ENCODE measurements at regions not wholly inside any gene's neighbourhood (a gene's known extent, or its start where the extent isn't known, plus 50 kb on each side); places are given as distances from the start of the nearest gene placed in this dataset.

GRCh38 chr5:50953290-50953689 is 286.9 kb downstream of the PARP8 start:
- DNase-seq (ENCODE audit: low read depth in 1 of 2, low spot score in 1 of 2) = no peak
- TF ChIP-seq SPI1 (IDR thresholded peaks at IDR 0.05; ENCODE audit: borderline replicate concordance, low read depth) (no peak), CTCF (IDR thresholded peaks at IDR 0.05; ENCODE audit: insufficient read depth, low read length) (no peak), GABPA (IDR thresholded peaks at IDR 0.05; ENCODE audit: low read depth) (no peak), POLR2AphosphoS5 (IDR thresholded peaks at IDR 0.05; ENCODE audit: low read depth) (no peak), REST (IDR thresholded peaks at IDR 0.05; ENCODE audit: insufficient replicate concordance, low read depth) (no peak)
- Histone ChIP-seq H3K27me3 (ENCODE audit: insufficient read depth, poor library complexity, severe bottlenecking) (peaks cover 3% of the 10 kb centered on the region), H3K4me3 (replicated peaks; ENCODE audit: insufficient read depth, low read length) (no peak overlapping the region), H3K27ac (replicated peaks) (no peak overlapping the region)

GRCh38 chr5:50958852-50959457 is 292.5 kb downstream of the PARP8 start:
- peaks cover 1% of the 10 kb centered on the region for H3K27me3 ChIP-seq (ENCODE audit: insufficient read depth, poor library complexity, severe bottlenecking)
- TF ChIP-seq REST (IDR thresholded peaks at IDR 0.05; ENCODE audit: insufficient replicate concordance, low read depth) (no peak), POLR2AphosphoS5 (IDR thresholded peaks at IDR 0.05; ENCODE audit: low read depth) (no peak), CTCF (IDR thresholded peaks at IDR 0.05; ENCODE audit: insufficient read depth, low read length) (peak; percentile 29), SPI1 (IDR thresholded peaks at IDR 0.05; ENCODE audit: borderline replicate concordance, low read depth) (no peak), GABPA (IDR thresholded peaks at IDR 0.05; ENCODE audit: low read depth) (no peak)
- no peak overlapping the region for H3K27ac ChIP-seq (replicated peaks)
- peak in 1 of 2 experiments; percentile 15 for DNase-seq (ENCODE audit: low read depth in 1 of 2, low spot score in 1 of 2)
- H3K4me3 ChIP-seq (replicated peaks; ENCODE audit: insufficient read depth, low read length) = no peak overlapping the region

GRCh38 chr5:50962934-50963872 is 296.8 kb downstream of the PARP8 start:
- Histone ChIP-seq H3K27me3 (ENCODE audit: insufficient read depth, poor library complexity, severe bottlenecking) (peaks cover 39% of the 10 kb centered on the region), H3K4me3 (replicated peaks; ENCODE audit: insufficient read depth, low read length) (peak overlapping the region; percentile 44), H3K27ac (replicated peaks) (no peak overlapping the region)
- TF ChIP-seq CTCF (IDR thresholded peaks at IDR 0.05; ENCODE audit: insufficient read depth, low read length) (peak; percentile 88), POLR2AphosphoS5 (IDR thresholded peaks at IDR 0.05; ENCODE audit: low read depth) (no peak)
- peak; percentile 21 to 63 for DNase-seq (ENCODE audit: low read depth in 1 of 2, low spot score in 1 of 2)
